A549 (cell line): ENCODE measurements at regions not wholly inside any gene's neighbourhood (a gene's known extent, or its start where the extent isn't known, plus 50 kb on each side); places are given as distances from the start of the nearest gene placed in this dataset.

Experiments used
- CTCF ChIP-seq: fragments of >200 bp; sonication (Bioruptor Twin); formaldehyde crosslinking; IDR thresholded peaks from 3 replicates; pipeline ENCODE4 v1.5.1; 2016
- EP300 ChIP-seq, 2 experiments: fragments of >200 bp; sonication (Bioruptor Twin); formaldehyde crosslinking; IDR thresholded peaks; 2 replicates in 1 of 2; 3 replicates in 1 of 2; pipeline ENCODE4 v1.6.1; 2016 to 2017
- ESRRA ChIP-seq: fragments of 150-350 bp; IDR thresholded peaks from 2 replicates; pipeline ENCODE4 v1.6.1; 2014; ENCODE audit warnings: mild to moderate bottlenecking, low read length, borderline replicate concordance
- HMGXB4 ChIP-seq: fragments of 250-450 bp; sonication (Bioruptor Pico); IDR thresholded peaks from 2 replicates; pipeline ENCODE4 v1.5.0; 2021; ENCODE audit warnings: mild to moderate bottlenecking, moderate library complexity, borderline replicate concordance
- POLR2A ChIP-seq: IDR thresholded peaks from 2 replicates; pipeline ENCODE4 v1.6.1; 2012; ENCODE audit warnings: mild to moderate bottlenecking, low read length
- RARB ChIP-seq: fragments of 250-450 bp; sonication (Bioruptor Pico); IDR thresholded peaks from 2 replicates; pipeline ENCODE4 v1.8.0; 2021; ENCODE audit warnings: mild to moderate bottlenecking, moderate library complexity
- REST ChIP-seq: fragments of 200-600 bp; sonication (generic); IDR thresholded peaks from 2 replicates; pipeline ENCODE4 v1.6.1; 2016; ENCODE audit warnings: antibody characterized with exemption, mild to moderate bottlenecking, moderate library complexity
- RFX5 ChIP-seq: fragments of 450-650 bp; IDR thresholded peaks from 2 replicates; pipeline ENCODE4 v1.7.1; 2014; ENCODE audit warnings: antibody characterized with exemption, mild to moderate bottlenecking, moderate library complexity
- TP53 ChIP-seq: fragments of 250-450 bp; sonication (Bioruptor Pico); IDR thresholded peaks from 2 replicates; pipeline ENCODE4 v1.5.0; 2021; ENCODE audit warnings: mild to moderate bottlenecking, moderate library complexity
- USF2 ChIP-seq: fragments of 450-650 bp; IDR thresholded peaks from 2 replicates; pipeline ENCODE4 v1.6.1; 2014; ENCODE audit warnings: antibody characterized with exemption

GRCh38 chr20:12911372-12911771, 97.4 kb upstream of the SPTLC3 start:
- TF ChIP-seq TP53 (CRISPR knock-in tag) (no peak), REST (no peak), CTCF (no peak), EP300 (IDR thresholded peaks at IDR 0.05) (no peak), USF2 (no peak), POLR2A (no peak), ESRRA (no peak), RARB (CRISPR knock-in tag) (no peak), HMGXB4 (no peak), RFX5 (no peak)
